Activated T-helper 1 cell treated with anti-CD3 and anti-CD28 coated beads, Interleukin-12 subunit alpha, Interleukin-12 subunit beta, Interleukin-2, Interleukin-4 antibody, amounts not matched to agents 30 ng/mL and 10 ng/mL and 1 ng/mL, durations not matched to agents 14 hours and 24 hours and 36 hours (primary cell): ENCODE measurements at regions not wholly inside any gene's neighbourhood (a gene's known extent, or its start where the extent isn't known, plus 50 kb on each side); places are given as distances from the start of the nearest gene placed in this dataset.

Experiments used
- DNase-seq: peaks from one replicate; pipeline ENCODE4 v3.0.0; 2021; ENCODE audit warnings: low spot score
- H3K27ac Mint-ChIP-seq: one replicate; pipeline ENCODE4 v1.8.0; 2021; ENCODE audit warnings: mild to moderate bottlenecking, mixed read lengths
- H3K27me3 Mint-ChIP-seq: one replicate; pipeline ENCODE4 v1.8.0; 2022; ENCODE audit warnings: mild to moderate bottlenecking, moderate library complexity, mixed read lengths; ENCODE audit not compliant: insufficient read depth
- H3K36me3 Mint-ChIP-seq: one replicate; pipeline ENCODE4 v1.8.0; 2021; ENCODE audit warnings: low read depth, mixed read lengths
- H3K4me1 Mint-ChIP-seq: one replicate; pipeline ENCODE4 v1.8.0; 2021; ENCODE audit warnings: low read depth, mixed read lengths
- H3K4me3 Mint-ChIP-seq: one replicate; pipeline ENCODE4 v1.8.0; 2021; ENCODE audit warnings: mild to moderate bottlenecking, moderate library complexity, mixed read lengths
- H3K9me3 Mint-ChIP-seq: one replicate; pipeline ENCODE4 v1.8.0; 2021; ENCODE audit warnings: mixed read lengths
- intact Hi-C: fragments of 100-400 bp; cut with micrococcal nuclease; formaldehyde crosslinking; loops from one replicate; pipeline ENCODE4 v1.15.1; 2024

DNA sequence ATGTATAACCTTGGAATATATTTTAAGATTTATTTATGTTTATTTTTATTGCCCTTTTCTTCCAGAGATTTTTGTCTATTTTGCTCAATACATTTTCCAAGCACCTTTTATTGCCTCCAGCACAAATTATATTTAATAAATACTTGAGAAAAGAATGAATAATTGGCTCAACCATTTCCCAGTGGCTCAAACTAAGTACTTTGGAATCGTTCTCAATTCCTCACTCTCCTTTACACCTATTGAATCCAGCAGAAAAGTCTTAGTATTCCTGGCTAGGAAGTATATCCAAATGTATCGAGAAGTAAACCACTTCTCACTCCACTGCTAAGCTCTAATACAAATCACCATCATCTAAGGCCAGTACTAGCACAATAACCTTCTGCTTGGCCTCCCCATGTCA, 276.1 kb downstream of the NEBL start:
- DNase-seq: no peak
- Mint-ChIP-seq H3K27me3 (no peaks in the 10 kb centered on the region), H3K4me3 (no peak overlapping the region), H3K4me1 (no peaks in the 10 kb centered on the region), H3K27ac (no peak overlapping the region), H3K9me3 (no peaks in the 10 kb centered on the region), H3K36me3 (no peaks in the 10 kb centered on the region)
- intact Hi-C loops: no loop called here

GRCh38 chr10:20618011-20618547, 279.0 kb downstream of the NEBL start:
- no peak overlapping the region for H3K4me3 Mint-ChIP-seq

DNA sequence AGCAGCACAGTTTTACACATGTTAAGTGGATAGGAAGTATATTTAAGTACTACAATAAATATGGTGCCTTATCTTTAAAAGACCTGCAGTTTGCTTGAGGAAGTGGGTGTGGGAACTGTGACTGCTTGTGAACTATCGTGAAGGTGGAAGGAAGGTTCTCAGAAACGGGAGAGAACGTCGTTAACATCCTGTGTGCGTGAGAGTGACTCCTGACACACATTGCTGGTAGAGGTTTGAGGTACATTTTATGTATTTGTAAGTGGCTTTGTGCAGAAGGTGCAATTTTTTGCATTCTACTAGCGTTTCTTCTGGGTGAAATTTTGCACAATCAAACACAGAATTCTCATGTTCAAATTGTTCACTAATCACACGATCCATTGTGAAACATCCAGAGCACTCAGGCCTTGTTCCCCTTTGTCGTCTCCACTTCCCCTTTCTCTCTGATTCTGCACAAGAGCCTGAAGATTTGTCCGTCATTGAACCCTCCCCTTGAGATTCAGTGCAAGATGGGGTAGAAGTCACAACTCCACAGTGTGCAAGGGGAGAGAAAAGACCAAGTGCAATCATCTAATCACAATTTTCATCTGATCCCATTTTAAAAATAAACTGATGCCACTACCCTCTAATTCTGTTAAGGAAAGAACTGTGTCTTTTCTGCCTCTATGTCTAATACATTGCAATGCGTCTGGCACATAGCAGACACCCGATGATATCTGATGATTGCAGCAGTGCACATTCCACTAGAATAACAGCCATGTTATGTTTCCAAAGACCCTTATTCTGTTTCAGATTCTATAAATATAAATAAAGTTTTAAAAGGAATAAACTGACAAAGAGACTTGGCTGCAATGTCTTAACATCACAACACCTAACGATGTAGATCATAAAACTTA, 279.9 kb downstream of the NEBL start:
- peak overlapping the region; percentile 5 for H3K27ac Mint-ChIP-seq
- peak; percentile 2 for DNase-seq
- no peaks in the 10 kb centered on the region for H3K36me3 Mint-ChIP-seq
- peaks cover 13% of the 10 kb centered on the region for H3K9me3 Mint-ChIP-seq
- no peaks in the 10 kb centered on the region for H3K4me1 Mint-ChIP-seq
- peak overlapping the region; percentile 40 for H3K4me3 Mint-ChIP-seq
- no peaks in the 10 kb centered on the region for H3K27me3 Mint-ChIP-seq
- intact Hi-C loops: no loop called here

More at GRCh38 chr10:20618011-20618547, 279.0 kb downstream of the NEBL start:
- intact Hi-C loops: no loop called here
- H3K27me3 Mint-ChIP-seq: no peaks in the 10 kb centered on the region
- H3K27ac Mint-ChIP-seq: no peak overlapping the region
- H3K9me3 Mint-ChIP-seq: peaks cover 13% of the 10 kb centered on the region
- no peaks in the 10 kb centered on the region for H3K4me1 Mint-ChIP-seq
- no peak for DNase-seq
- no peaks in the 10 kb centered on the region for H3K36me3 Mint-ChIP-seq

DNA sequence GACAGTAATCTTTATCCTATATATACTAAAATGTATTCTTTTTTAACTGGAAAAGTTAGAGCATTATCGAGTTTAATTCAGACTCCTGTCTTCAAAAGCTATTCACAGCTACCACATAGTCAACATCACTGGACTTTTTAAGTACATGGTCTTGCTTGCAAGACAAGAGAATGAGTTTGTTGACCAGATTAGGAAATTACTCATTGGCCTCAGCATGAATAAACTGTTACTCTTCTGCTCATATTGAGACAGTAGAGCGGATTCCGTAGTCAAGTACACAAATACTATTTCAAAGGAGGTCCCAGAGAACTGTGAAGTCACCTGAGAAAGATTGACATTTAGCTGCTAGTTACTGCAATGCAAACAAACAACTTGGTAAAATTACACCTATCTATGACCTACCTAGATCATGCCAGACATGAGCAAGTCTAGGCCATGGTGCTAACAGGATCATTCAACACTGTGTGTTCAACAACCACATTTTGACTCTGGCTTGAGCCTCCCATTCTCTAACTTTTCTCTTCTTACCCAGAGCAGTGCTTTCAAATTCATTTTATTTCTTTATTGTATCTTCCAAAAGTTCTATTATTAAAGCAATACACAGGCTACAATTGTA, 280.9 kb downstream of the NEBL start:
- H3K4me1 Mint-ChIP-seq: no peaks in the 10 kb centered on the region
- H3K9me3 Mint-ChIP-seq: peaks cover 13% of the 10 kb centered on the region
- intact Hi-C loops: no loop called here
- no peaks in the 10 kb centered on the region for H3K27me3 Mint-ChIP-seq
- no peak overlapping the region for H3K4me3 Mint-ChIP-seq
- no peak overlapping the region for H3K27ac Mint-ChIP-seq
- no peak for DNase-seq
- no peaks in the 10 kb centered on the region for H3K36me3 Mint-ChIP-seq

- H3K9me3 Mint-ChIP-seq: peaks cover 13% of the 10 kb centered on the region
- H3K27me3 Mint-ChIP-seq: no peaks in the 10 kb centered on the region
- intact Hi-C loops: no loop called here
These were observed 281.7 kb downstream of the NEBL start for GRCh38 chr10:20615395-20615794.

GRCh38 chr10:20614911-20615310, 282.2 kb downstream of the NEBL start:
- Mint-ChIP-seq H3K4me1 (no peaks in the 10 kb centered on the region), H3K4me3 (no peak overlapping the region), H3K36me3 (no peaks in the 10 kb centered on the region), H3K27ac (no peak overlapping the region), H3K9me3 (peaks cover 13% of the 10 kb centered on the region), H3K27me3 (no peaks in the 10 kb centered on the region)
- intact Hi-C loops: no loop called here
- DNase-seq: no peak

More at GRCh38 chr10:20615395-20615794, 281.7 kb downstream of the NEBL start:
- Mint-ChIP-seq H3K27ac (no peak overlapping the region), H3K4me3 (no peak overlapping the region), H3K36me3 (no peaks in the 10 kb centered on the region), H3K4me1 (no peaks in the 10 kb centered on the region)
- DNase-seq: no peak

DNA sequence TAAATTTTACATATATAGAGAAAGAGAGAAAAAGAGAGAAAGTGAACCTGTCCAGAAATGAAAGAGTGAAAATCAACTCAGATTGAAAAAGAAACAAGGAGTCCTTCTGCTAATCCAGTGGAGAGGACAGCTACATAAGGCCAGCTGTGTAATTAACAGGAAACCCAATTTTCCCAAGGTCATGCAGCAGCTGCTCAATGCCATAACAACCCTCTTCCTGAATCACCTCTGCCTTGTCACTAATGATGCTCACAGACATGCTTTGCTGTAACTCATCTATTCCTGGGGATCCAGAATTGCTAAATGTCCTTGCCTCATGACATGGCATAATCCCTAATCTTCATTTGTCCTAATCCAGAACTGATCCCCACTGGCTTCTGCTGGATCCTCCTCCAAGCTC, 288.6 kb downstream of the NEBL start:
- no peak overlapping the region for H3K27ac Mint-ChIP-seq
- no peaks in the 10 kb centered on the region for H3K27me3 Mint-ChIP-seq
- no peak overlapping the region for H3K4me3 Mint-ChIP-seq
- intact Hi-C loops: no loop called here
- H3K36me3 Mint-ChIP-seq: no peaks in the 10 kb centered on the region
- DNase-seq: no peak
- H3K4me1 Mint-ChIP-seq: no peaks in the 10 kb centered on the region
- H3K9me3 Mint-ChIP-seq: peaks cover 8% of the 10 kb centered on the region

- no peak for DNase-seq
These were observed 290.1 kb downstream of the NEBL start for GRCh38 chr10:20606985-20607384.

DNA sequence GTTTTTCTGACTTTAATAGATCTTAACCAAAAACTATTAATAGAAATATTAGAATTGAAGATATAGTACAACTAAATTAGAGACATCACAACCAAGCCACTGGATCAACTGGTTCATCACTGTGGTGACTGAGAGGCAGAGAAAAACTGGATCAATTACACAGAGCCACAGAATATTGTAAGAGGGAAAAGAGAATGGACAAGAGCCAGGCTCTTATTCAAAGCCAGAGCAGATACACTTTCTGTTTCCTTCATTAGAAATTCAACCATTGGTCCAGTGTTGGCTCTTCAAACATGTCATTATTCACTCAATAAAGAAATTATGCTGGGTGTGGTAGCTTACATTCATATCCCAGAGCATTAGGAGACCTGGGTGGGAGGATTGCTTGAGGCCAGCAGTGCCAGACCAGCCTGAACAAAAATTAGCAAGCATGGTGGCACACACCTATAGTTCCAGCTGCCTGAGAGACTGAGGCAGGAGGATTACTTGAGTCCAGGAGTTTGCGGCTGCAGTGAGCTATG, 295.1 kb downstream of the NEBL start:
- Mint-ChIP-seq H3K9me3 (peaks cover 11% of the 10 kb centered on the region), H3K36me3 (no peaks in the 10 kb centered on the region), H3K4me1 (no peaks in the 10 kb centered on the region), H3K27ac (no peak overlapping the region), H3K27me3 (no peaks in the 10 kb centered on the region), H3K4me3 (no peak overlapping the region)
- no peak for DNase-seq
- intact Hi-C loops: no loop called here

More at GRCh38 chr10:20606985-20607384, 290.1 kb downstream of the NEBL start:
- Mint-ChIP-seq H3K4me1 (no peaks in the 10 kb centered on the region), H3K27me3 (no peaks in the 10 kb centered on the region), H3K27ac (no peak overlapping the region), H3K4me3 (no peak overlapping the region), H3K36me3 (no peaks in the 10 kb centered on the region), H3K9me3 (peaks cover 8% of the 10 kb centered on the region)
- intact Hi-C loops: no loop called here

DNA sequence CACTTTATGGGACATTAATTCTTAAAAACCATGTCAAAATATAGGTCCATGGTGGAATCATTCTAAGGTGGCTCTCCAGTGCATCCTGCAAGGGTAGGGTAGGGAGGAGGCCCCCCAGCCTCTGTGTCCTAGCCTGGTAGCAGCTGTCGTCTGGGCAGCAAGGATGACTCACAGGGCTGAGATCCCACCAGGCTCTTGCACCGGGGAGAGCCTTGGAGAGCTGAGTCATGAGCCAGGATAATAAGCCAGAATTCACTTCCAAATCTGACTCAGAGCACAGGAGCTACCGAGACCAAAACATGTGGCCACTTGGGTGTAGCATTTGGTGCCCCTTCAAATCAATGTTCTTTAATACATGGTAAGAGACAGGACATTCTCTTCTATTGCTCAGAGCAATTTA, 298.5 kb downstream of the NEBL start:
- Mint-ChIP-seq H3K27ac (no peak overlapping the region), H3K4me3 (no peak overlapping the region), H3K36me3 (no peaks in the 10 kb centered on the region), H3K4me1 (no peaks in the 10 kb centered on the region), H3K9me3 (peaks cover 4% of the 10 kb centered on the region), H3K27me3 (no peaks in the 10 kb centered on the region)
- intact Hi-C loops: no loop called here
- no peak for DNase-seq

GRCh38 chr10:20596911-20597310, 300.2 kb downstream of the NEBL start:
- Mint-ChIP-seq H3K36me3 (no peaks in the 10 kb centered on the region), H3K4me3 (no peak overlapping the region), H3K9me3 (peaks cover 4% of the 10 kb centered on the region), H3K27ac (no peak overlapping the region), H3K4me1 (no peaks in the 10 kb centered on the region), H3K27me3 (peaks cover 1% of the 10 kb centered on the region)
- intact Hi-C loops: no loop called here
- DNase-seq: no peak

- intact Hi-C loops: no loop called here
- DNase-seq: no peak
These were observed 300.9 kb downstream of the NEBL start for GRCh38 chr10:20596065-20596755.

More at GRCh38 chr10:20596065-20596755, 300.9 kb downstream of the NEBL start:
- Mint-ChIP-seq H3K4me1 (no peaks in the 10 kb centered on the region), H3K27ac (no peak overlapping the region), H3K9me3 (peaks cover 8% of the 10 kb centered on the region), H3K36me3 (no peaks in the 10 kb centered on the region), H3K4me3 (no peak overlapping the region), H3K27me3 (peaks cover 1% of the 10 kb centered on the region)
